ENCODE measurements at regions not wholly inside any gene's neighbourhood (a gene's known extent, or its start where the extent isn't known, plus 50 kb on each side); places are given as distances from the start of the nearest gene placed in this dataset.
A peak's percentile ranks its signal among the peaks of the same experiment; 100 is the strongest.
"Not testable (repeated sequence)": the region's sequence is repeated elsewhere in the genome, so short reads cannot be mapped to it uniquely, and the experiment has no call there.

GRCh38 chr14:50027816-50028215, 88.6 kb downstream of the VCPKMT start:
- H3K27me3 ChIP-seq (replicated peaks; ENCODE audit: insufficient read depth) = no peaks in the 10 kb centered on the region
- no peak for TF ChIP-seq CTCF (IDR thresholded peaks at IDR 0.05)
- H3K4me1 ChIP-seq (ENCODE audit: control insufficient read depth in 1 of 2, low read depth in 2 of 2) = peaks cover 20 to 34% of the 10 kb centered on the region in 2 donors
- H3K9me3 ChIP-seq = no peaks in the 10 kb centered on the region
- ATAC-seq (ENCODE audit: insufficient number of reproducible peaks, low FRiP score, low read depth) = no peak
- H3K27ac ChIP-seq = no peak overlapping the region
- H3K4me3 ChIP-seq = no peak overlapping the region
- no peaks in the 10 kb centered on the region for H3K36me3 ChIP-seq
- no peak for DNase-seq (ENCODE audit: low spot score)

GRCh38 chr14:50028458-50028857, 87.9 kb downstream of the VCPKMT start:
- Histone ChIP-seq H3K27me3 (replicated peaks; ENCODE audit: insufficient read depth) (no peaks in the 10 kb centered on the region), H3K27ac (no peak overlapping the region), H3K4me1 (ENCODE audit: control insufficient read depth in 1 of 2, low read depth in 2 of 2) (peaks cover 17 to 28% of the 10 kb centered on the region in 2 donors), H3K4me3 (no peak overlapping the region), H3K9me3 (no peaks in the 10 kb centered on the region), H3K36me3 (no peaks in the 10 kb centered on the region)
- ATAC-seq (ENCODE audit: insufficient number of reproducible peaks, low FRiP score, low read depth) (no peak), DNase-seq (ENCODE audit: low spot score) (no peak)
- TF ChIP-seq CTCF (IDR thresholded peaks at IDR 0.05) = no peak

GRCh38 chr14:50030036-50030435, 86.3 kb downstream of the VCPKMT start:
- Histone ChIP-seq H3K9me3 (no peaks in the 10 kb centered on the region), H3K27ac (no peak overlapping the region), H3K4me1 (ENCODE audit: control insufficient read depth in 1 of 2, low read depth in 2 of 2) (peaks cover 6 to 12% of the 10 kb centered on the region in 2 donors), H3K4me3 (no peak overlapping the region), H3K36me3 (no peaks in the 10 kb centered on the region), H3K27me3 (replicated peaks; ENCODE audit: insufficient read depth) (no peaks in the 10 kb centered on the region)
- DNase-seq (ENCODE audit: low spot score) (no peak), ATAC-seq (ENCODE audit: insufficient number of reproducible peaks, low FRiP score, low read depth) (no peak)
- TF ChIP-seq CTCF (IDR thresholded peaks at IDR 0.05) = no peak

- DNase-seq (ENCODE audit: low spot score); H3K36me3 ChIP-seq; H3K9me3 ChIP-seq; ATAC-seq (ENCODE audit: insufficient number of reproducible peaks, low FRiP score, low read depth); H3K27ac ChIP-seq; H3K4me3 ChIP-seq; H3K4me1 ChIP-seq (ENCODE audit: control insufficient read depth in 1 of 2, low read depth in 2 of 2); H3K27me3 ChIP-seq (replicated peaks; ENCODE audit: insufficient read depth): not testable (repeated sequence)
Measured at GRCh38 chr14:50030911-50031310, 85.5 kb downstream of the VCPKMT start.

- peak overlapping the region; percentile 48 to 62 for H3K27ac ChIP-seq
- peaks cover 3 to 6% of the 10 kb centered on the region in 2 donors for H3K4me1 ChIP-seq (ENCODE audit: control insufficient read depth in 1 of 2, low read depth in 2 of 2)
- no peaks in the 10 kb centered on the region for H3K36me3 ChIP-seq
- H3K27me3 ChIP-seq (replicated peaks; ENCODE audit: insufficient read depth) = no peaks in the 10 kb centered on the region
- no peak for TF ChIP-seq CTCF (IDR thresholded peaks at IDR 0.05)
- no peak overlapping the region for H3K4me3 ChIP-seq
- peak; percentile 9 for ATAC-seq (ENCODE audit: insufficient number of reproducible peaks, low FRiP score, low read depth)
- no peak for DNase-seq (ENCODE audit: low spot score)
- H3K9me3 ChIP-seq = no peaks in the 10 kb centered on the region
Measured at GRCh38 chr14:50031602-50032313, 84.6 kb downstream of the VCPKMT start.

GRCh38 chr14:50032462-50033167, 83.8 kb downstream of the VCPKMT start:
- not testable (repeated sequence) for DNase-seq (ENCODE audit: low spot score); H3K4me3 ChIP-seq; H3K36me3 ChIP-seq; H3K9me3 ChIP-seq; H3K4me1 ChIP-seq (ENCODE audit: control insufficient read depth in 1 of 2, low read depth in 2 of 2); ATAC-seq (ENCODE audit: insufficient number of reproducible peaks, low FRiP score, low read depth); H3K27me3 ChIP-seq (replicated peaks; ENCODE audit: insufficient read depth)
- peak overlapping the region in 1 of 2 donors; percentile 62 for H3K27ac ChIP-seq
